Bronchial epithelial cell (primary cell): ENCODE measurements at regions not wholly inside any gene's neighbourhood (a gene's known extent, or its start where the extent isn't known, plus 50 kb on each side); places are given as distances from the start of the nearest gene placed in this dataset.

Experiments
- DNase-seq: peaks from one replicate; pipeline ENCODE4 v3.0.0-alpha.2; 2010; ENCODE audit warnings: low read depth
- FAIRE-seq: peaks from 2 replicates; lab custom pipeline; 2011; peaks lifted over from hg19 to GRCh38; lab: Jason Lieb, UNC
- H3K27me3 ChIP-seq: 2 replicates; pipeline ENCODE4 v1.5.1; 2011; ENCODE audit warnings: low read length; ENCODE audit not compliant: control insufficient read depth, insufficient read depth
- H3K36me3 ChIP-seq: 2 replicates; pipeline ENCODE4 v1.5.1; 2011; ENCODE audit warnings: low read length; ENCODE audit not compliant: control insufficient read depth, insufficient read depth
- H3K4me3 ChIP-seq: 2 replicates; pipeline ENCODE4 v1.5.1; 2011; ENCODE audit warnings: mild to moderate bottlenecking, low read depth, low read length, control low read depth
- CTCF ChIP-seq: IDR thresholded peaks from 2 replicates; pipeline ENCODE4 v1.5.1; 2011; ENCODE audit warnings: mild to moderate bottlenecking, moderate library complexity, low read length, control low read depth, inconsistent platforms; ENCODE audit not compliant: insufficient read depth, severe bottlenecking

- no peak for FAIRE-seq
- no peak overlapping the region for H3K4me3 ChIP-seq
- H3K27me3 ChIP-seq = no peaks in the 10 kb centered on the region
- H3K36me3 ChIP-seq = no peaks in the 10 kb centered on the region
- DNase-seq = no peak
- no peak for TF ChIP-seq CTCF
Measured at GRCh38 chr4:164068392-164068791, 573.9 kb downstream of the TMA16 start.

- DNase-seq (no peak), FAIRE-seq (no peak)
- TF ChIP-seq CTCF = no peak
- Histone ChIP-seq H3K27me3 (no peaks in the 10 kb centered on the region), H3K36me3 (no peaks in the 10 kb centered on the region), H3K4me3 (no peak overlapping the region)
Measured at GRCh38 chr4:164070625-164071024, 576.1 kb downstream of the TMA16 start.

- no peaks in the 10 kb centered on the region for H3K27me3 ChIP-seq
Measured at GRCh38 chr4:164081371-164081770, 586.9 kb downstream of the TMA16 start.

GRCh38 chr4:164081801-164082200 is 587.3 kb downstream of the TMA16 start:
- Histone ChIP-seq H3K27me3 (no peaks in the 10 kb centered on the region), H3K4me3 (no peak overlapping the region), H3K36me3 (no peaks in the 10 kb centered on the region)
- DNase-seq (no peak), FAIRE-seq (no peak)
- TF ChIP-seq CTCF = no peak

More at GRCh38 chr4:164081371-164081770, 586.9 kb downstream of the TMA16 start:
- FAIRE-seq (no peak), DNase-seq (no peak)
- TF ChIP-seq CTCF = no peak
- H3K36me3 ChIP-seq = no peaks in the 10 kb centered on the region
- H3K4me3 ChIP-seq = no peak overlapping the region

- TF ChIP-seq CTCF = no peak
Measured at GRCh38 chr4:164087733-164088132, 593.2 kb downstream of the TMA16 start.

More at GRCh38 chr4:164087733-164088132, 593.2 kb downstream of the TMA16 start:
- DNase-seq (no peak), FAIRE-seq (no peak)
- Histone ChIP-seq H3K36me3 (no peaks in the 10 kb centered on the region), H3K27me3 (no peaks in the 10 kb centered on the region), H3K4me3 (no peak overlapping the region)
